AG09319 (cell line): ENCODE measurements at regions not wholly inside any gene's neighbourhood (a gene's known extent, or its start where the extent isn't known, plus 50 kb on each side); places are given as distances from the start of the nearest gene placed in this dataset.
"Not testable (repeated sequence)": the region's sequence is repeated elsewhere in the genome, so short reads cannot be mapped to it uniquely, and the experiment has no call there.

ENCODE experiments used
- DNase-seq: peaks from one replicate; pipeline ENCODE4 v3.0.0-alpha.2; 2010; ENCODE audit warnings: low read depth; ENCODE audit errors: extremely low read depth
- TF ChIP-seq, protein P1 (sequence below): IDR thresholded peaks from 2 replicates; pipeline ENCODE4 v1.5.1; 2011; ENCODE audit warnings: low read depth, mild to moderate bottlenecking, inconsistent platforms, low read length, moderate library complexity

DNA sequence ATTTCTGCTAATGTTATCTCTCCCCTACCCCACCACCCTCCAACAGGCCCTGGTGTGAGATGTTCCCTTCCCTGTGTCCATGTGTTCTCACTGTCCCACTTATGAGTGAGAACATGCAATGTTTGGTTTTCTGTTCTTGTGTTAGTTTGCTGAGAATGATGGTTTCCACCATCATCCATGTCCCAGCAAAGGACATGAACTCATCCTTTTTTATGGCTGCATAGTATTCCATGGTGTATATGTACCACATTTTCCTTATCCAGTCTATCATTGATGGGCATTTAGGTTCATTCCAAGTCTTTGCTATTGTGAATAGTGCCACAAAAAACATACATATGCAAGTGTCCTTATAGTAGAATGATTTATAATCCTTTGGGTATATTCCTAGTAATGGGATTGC, 104.5 kb downstream of the ZNF33B start:
- not testable (repeated sequence) for DNase-seq

DNA sequence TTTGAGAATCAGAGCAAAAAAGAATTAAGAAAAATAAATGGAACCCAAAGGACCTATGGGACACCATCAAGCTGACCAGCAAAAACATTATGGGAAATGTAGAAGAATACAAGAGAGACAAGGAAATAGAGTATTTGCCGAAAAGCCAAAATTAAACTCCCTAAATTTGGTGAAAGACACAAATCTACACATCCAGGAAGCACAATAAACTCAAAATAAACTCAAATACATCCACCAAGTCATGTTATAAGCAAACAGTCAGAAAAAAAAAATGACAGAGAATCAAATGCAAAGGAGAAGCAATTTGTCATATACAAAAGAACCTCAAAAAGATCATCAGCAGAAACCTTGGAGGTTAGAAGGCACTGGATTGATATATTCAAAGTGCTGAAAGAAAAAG, 105.4 kb downstream of the ZNF33B start:
- TF ChIP-seq, protein P1, sequence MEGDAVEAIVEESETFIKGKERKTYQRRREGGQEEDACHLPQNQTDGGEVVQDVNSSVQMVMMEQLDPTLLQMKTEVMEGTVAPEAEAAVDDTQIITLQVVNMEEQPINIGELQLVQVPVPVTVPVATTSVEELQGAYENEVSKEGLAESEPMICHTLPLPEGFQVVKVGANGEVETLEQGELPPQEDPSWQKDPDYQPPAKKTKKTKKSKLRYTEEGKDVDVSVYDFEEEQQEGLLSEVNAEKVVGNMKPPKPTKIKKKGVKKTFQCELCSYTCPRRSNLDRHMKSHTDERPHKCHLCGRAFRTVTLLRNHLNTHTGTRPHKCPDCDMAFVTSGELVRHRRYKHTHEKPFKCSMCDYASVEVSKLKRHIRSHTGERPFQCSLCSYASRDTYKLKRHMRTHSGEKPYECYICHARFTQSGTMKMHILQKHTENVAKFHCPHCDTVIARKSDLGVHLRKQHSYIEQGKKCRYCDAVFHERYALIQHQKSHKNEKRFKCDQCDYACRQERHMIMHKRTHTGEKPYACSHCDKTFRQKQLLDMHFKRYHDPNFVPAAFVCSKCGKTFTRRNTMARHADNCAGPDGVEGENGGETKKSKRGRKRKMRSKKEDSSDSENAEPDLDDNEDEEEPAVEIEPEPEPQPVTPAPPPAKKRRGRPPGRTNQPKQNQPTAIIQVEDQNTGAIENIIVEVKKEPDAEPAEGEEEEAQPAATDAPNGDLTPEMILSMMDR = no peak
- no peak for DNase-seq

GRCh38 chr10:42523098-42523497, 115.3 kb downstream of the ZNF33B start:
- DNase-seq = no peak
- TF ChIP-seq, protein P1 = no peak

GRCh38 chr10:42519761-42520460, 118.5 kb downstream of the ZNF33B start:
- no peak for DNase-seq
- TF ChIP-seq, protein P1 = no peak

DNA sequence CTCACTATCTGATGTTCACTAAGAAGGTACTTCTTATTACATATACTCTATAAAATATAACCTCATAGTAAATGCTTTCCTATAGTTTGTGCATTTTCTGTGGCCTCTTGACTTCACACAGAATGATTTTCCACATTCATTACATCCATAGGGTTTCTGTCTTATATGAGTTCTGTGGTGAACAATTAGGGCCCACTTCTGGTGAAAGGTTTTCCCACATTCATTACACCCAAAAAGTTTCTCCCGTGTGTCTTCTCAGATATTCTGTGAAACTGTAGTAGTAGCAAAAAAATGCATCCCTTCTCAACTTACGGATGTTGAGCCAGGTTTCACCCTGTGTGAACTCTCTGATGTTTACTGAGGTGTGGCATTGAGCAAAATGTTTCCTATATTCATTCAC, 119.3 kb downstream of the ZNF33B start:
- DNase-seq = no peak
- TF ChIP-seq, protein P1 = no peak

- TF ChIP-seq, protein P1 = no peak
- DNase-seq = no peak
Observed at GRCh38 chr10:42513921-42514320, 124.4 kb downstream of the ZNF33B start.

DNA sequence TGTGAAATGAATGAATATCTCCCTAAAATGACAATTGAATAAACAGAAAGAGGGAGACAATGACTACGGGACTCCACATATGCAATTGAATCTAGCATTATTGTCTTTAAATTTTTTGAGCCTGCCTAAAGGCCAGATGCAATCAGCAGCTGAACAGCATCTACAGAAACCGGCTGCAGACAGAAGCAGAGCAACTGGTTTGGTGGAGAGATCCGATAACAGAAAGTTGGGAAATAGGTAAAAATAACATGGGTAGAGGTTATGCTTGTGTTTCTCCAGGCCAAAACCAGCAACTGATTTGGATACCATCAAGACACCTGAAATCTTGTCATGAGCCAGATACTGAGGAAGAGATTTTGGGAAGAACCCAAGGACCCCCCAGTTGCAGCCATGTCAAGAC, 146.6 kb downstream of the ZNF33B start:
- TF ChIP-seq, protein P1 = no peak
- DNase-seq = no peak

GRCh38 chr10:42491001-42491592, 147.3 kb downstream of the ZNF33B start:
- TF ChIP-seq, protein P1 = no peak
- no peak for DNase-seq
